ENCODE measurements at regions not wholly inside any gene's neighbourhood (a gene's known extent, or its start where the extent isn't known, plus 50 kb on each side); places are given as distances from the start of the nearest gene placed in this dataset.

GRCh38 chr1:82297139-82297896 is 496.6 kb downstream of the ADGRL2 start:
- DNase-seq (no peak), ATAC-seq (no peak)
- TF ChIP-seq, protein P1, sequence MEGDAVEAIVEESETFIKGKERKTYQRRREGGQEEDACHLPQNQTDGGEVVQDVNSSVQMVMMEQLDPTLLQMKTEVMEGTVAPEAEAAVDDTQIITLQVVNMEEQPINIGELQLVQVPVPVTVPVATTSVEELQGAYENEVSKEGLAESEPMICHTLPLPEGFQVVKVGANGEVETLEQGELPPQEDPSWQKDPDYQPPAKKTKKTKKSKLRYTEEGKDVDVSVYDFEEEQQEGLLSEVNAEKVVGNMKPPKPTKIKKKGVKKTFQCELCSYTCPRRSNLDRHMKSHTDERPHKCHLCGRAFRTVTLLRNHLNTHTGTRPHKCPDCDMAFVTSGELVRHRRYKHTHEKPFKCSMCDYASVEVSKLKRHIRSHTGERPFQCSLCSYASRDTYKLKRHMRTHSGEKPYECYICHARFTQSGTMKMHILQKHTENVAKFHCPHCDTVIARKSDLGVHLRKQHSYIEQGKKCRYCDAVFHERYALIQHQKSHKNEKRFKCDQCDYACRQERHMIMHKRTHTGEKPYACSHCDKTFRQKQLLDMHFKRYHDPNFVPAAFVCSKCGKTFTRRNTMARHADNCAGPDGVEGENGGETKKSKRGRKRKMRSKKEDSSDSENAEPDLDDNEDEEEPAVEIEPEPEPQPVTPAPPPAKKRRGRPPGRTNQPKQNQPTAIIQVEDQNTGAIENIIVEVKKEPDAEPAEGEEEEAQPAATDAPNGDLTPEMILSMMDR (IDR thresholded peaks at IDR 0.05): no peak
- no peak for TF ChIP-seq POLR2A (IDR thresholded peaks at IDR 0.05)
- Histone ChIP-seq H3K27me3 (no peaks in the 10 kb centered on the region), H3K4me3 (no peak overlapping the region), H3K9me3 (no peaks in the 10 kb centered on the region), H3K4me1 (no peaks in the 10 kb centered on the region), H3K27ac (no peak overlapping the region), H3K36me3 (no peaks in the 10 kb centered on the region)
- WGBS (ENCODE audit: insufficient coverage, low coverage, low lambda C conversion rate, missing lambda C conversion rate): 78% methylated on average over 9 of the region's 9 CpGs
- intact Hi-C loops (cut with DNase I): no loop called here

GRCh38 chr1:82287556-82287955 is 486.8 kb downstream of the ADGRL2 start:
- no peaks in the 10 kb centered on the region for H3K27me3 ChIP-seq
- H3K27ac ChIP-seq: no peak overlapping the region
- H3K9me3 ChIP-seq: no peaks in the 10 kb centered on the region
- ATAC-seq (no peak), DNase-seq (no peak)
- no peaks in the 10 kb centered on the region for H3K36me3 ChIP-seq
- H3K4me1 ChIP-seq: no peaks in the 10 kb centered on the region
- TF ChIP-seq, protein P1 (IDR thresholded peaks at IDR 0.05): no peak
- no peak for TF ChIP-seq POLR2A (IDR thresholded peaks at IDR 0.05)
- intact Hi-C loops (cut with DNase I): no loop called here
- WGBS (ENCODE audit: insufficient coverage, low coverage, low lambda C conversion rate, missing lambda C conversion rate): 78% methylated on average over 3 of the region's 3 CpGs
- no peak overlapping the region for H3K4me3 ChIP-seq

DNA sequence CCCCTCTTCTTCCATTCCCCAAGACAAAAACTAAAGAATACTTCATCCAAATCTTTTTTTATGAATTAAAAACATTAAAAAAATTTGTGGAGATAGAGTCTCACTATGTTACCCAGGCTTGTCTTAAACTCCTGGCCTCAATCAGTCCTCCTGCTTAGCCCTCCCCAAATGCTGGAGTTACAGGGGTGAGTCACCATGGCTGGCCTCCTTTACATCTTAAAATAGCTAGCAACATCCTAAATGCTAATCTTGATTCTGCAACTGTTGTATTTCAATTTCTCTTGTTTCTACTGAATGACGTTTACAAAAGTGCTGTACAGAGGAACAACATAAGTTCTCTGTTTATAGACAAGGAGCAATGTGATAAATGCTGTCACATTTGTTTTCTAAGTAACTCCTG is 483.5 kb downstream of the ADGRL2 start:
- TF ChIP-seq, protein P1 (IDR thresholded peaks at IDR 0.05): no peak
- no peak for TF ChIP-seq POLR2A (IDR thresholded peaks at IDR 0.05)
- H3K4me1 ChIP-seq: no peaks in the 10 kb centered on the region
- no peaks in the 10 kb centered on the region for H3K27me3 ChIP-seq
- intact Hi-C loops (cut with DNase I): no loop called here
- no peak overlapping the region for H3K27ac ChIP-seq
- no peaks in the 10 kb centered on the region for H3K9me3 ChIP-seq
- ATAC-seq (no peak), DNase-seq (no peak)
- H3K4me3 ChIP-seq: no peak overlapping the region
- H3K36me3 ChIP-seq: no peaks in the 10 kb centered on the region
- WGBS (ENCODE audit: insufficient coverage, low coverage, low lambda C conversion rate, missing lambda C conversion rate): 33% methylated on average over 1 of the region's 1 CpG

GRCh38 chr1:82279241-82279640 is 478.5 kb downstream of the ADGRL2 start:
- WGBS (ENCODE audit: insufficient coverage, low coverage, low lambda C conversion rate, missing lambda C conversion rate): 71% methylated on average over 6 of the region's 6 CpGs
- ATAC-seq: no peak

More at GRCh38 chr1:82279241-82279640, 478.5 kb downstream of the ADGRL2 start:
- no peaks in the 10 kb centered on the region for H3K9me3 ChIP-seq
- DNase-seq: no peak
- H3K4me1 ChIP-seq: no peaks in the 10 kb centered on the region
- no peak overlapping the region for H3K27ac ChIP-seq
- intact Hi-C loops (cut with DNase I): no loop called here
- H3K36me3 ChIP-seq: no peaks in the 10 kb centered on the region
- TF ChIP-seq, protein P1 (IDR thresholded peaks at IDR 0.05): no peak
- no peak for TF ChIP-seq POLR2A (IDR thresholded peaks at IDR 0.05)
- H3K4me3 ChIP-seq: no peak overlapping the region
- H3K27me3 ChIP-seq: no peaks in the 10 kb centered on the region

Measured in right lobe of liver (tissue), 6 donors.